H1 (cell line): ENCODE measurements at regions not wholly inside any gene's neighbourhood (a gene's known extent, or its start where the extent isn't known, plus 50 kb on each side); places are given as distances from the start of the nearest gene placed in this dataset.

Source experiments
- BRCA1 ChIP-seq: IDR thresholded peaks from 2 replicates; pipeline ENCODE4 v1.6.1; 2012; ENCODE audit warnings: low read depth, low read length, improper control_type of control experiment
- CTCF ChIP-seq, 3 experiments: IDR thresholded peaks; 1 replicate in 2 of 3; 2 replicates in 1 of 3; pipeline versions ENCODE4 v1.5.1 to v1.6.1; 2011; ENCODE audit warnings: low read length in 3 of 3, mild to moderate bottlenecking in 3 of 3, inconsistent platforms in 2 of 3, low read depth in 1 of 3, moderate library complexity in 1 of 3; ENCODE audit not compliant: insufficient read depth in 1 of 3; ENCODE audit errors: control extremely low read depth in 1 of 3
- EP300 ChIP-seq, 2 experiments: IDR thresholded peaks; 1 replicate in 1 of 2; 2 replicates in 1 of 2; pipeline ENCODE4 v1.6.1; 2011 to 2012; ENCODE audit warnings: low read depth in 2 of 2, low read length in 2 of 2, mild to moderate bottlenecking in 2 of 2, borderline replicate concordance in 1 of 2, inconsistent platforms in 1 of 2, moderate library complexity in 1 of 2
- HDAC2 ChIP-seq, 2 experiments: fragments of 300-600 bp in 1 of 2; sonication (generic) in 1 of 2; IDR thresholded peaks; 2 replicates each; pipeline ENCODE4 v1.6.1; 2011 to 2012; ENCODE audit warnings: low read depth in 2 of 2, low read length in 2 of 2, mild to moderate bottlenecking in 2 of 2, moderate library complexity in 2 of 2, borderline replicate concordance in 1 of 2, inconsistent platforms in 1 of 2
- KDM1A ChIP-seq: fragments of 200-600, 300-600 bp; sonication (generic); IDR thresholded peaks from 2 replicates; pipeline ENCODE4 v1.7.1; 2016; ENCODE audit warnings: mild to moderate bottlenecking, low read length, borderline replicate concordance
- POLR2A ChIP-seq, 2 experiments: IDR thresholded peaks; 1 replicate in 1 of 2; 2 replicates in 1 of 2; pipeline ENCODE4 v1.6.1; 2011; ENCODE audit warnings: low read depth in 2 of 2, low read length in 2 of 2, mild to moderate bottlenecking in 2 of 2; ENCODE audit errors: control extremely low read depth in 1 of 2
- ZNF274 ChIP-seq: IDR thresholded peaks from 2 replicates; pipeline ENCODE4 v1.7.0; 2012; ENCODE audit warnings: low read length, borderline replicate concordance; ENCODE audit errors: extremely low read depth

GRCh38 chr10:89147256-89147655, 59.9 kb downstream of the CH25H start:
- TF ChIP-seq EP300 (IDR thresholded peaks at IDR 0.05; ENCODE audit: borderline replicate concordance in 1 of 2, low read depth in 2 of 2, low read length in 2 of 2) (no peak), HDAC2 (IDR thresholded peaks at IDR 0.05; ENCODE audit: borderline replicate concordance in 1 of 2, low read depth in 2 of 2, low read length in 2 of 2) (no peak), POLR2A (IDR thresholded peaks at IDR 0.05; ENCODE audit: control extremely low read depth in 1 of 2, low read depth in 2 of 2, low read length in 2 of 2) (no peak), CTCF (IDR thresholded peaks at IDR 0.05; ENCODE audit: control extremely low read depth in 1 of 3, insufficient read depth in 1 of 3, low read depth in 1 of 3, low read length in 3 of 3) (no peak), BRCA1 (no peak), KDM1A (no peak), ZNF274 (no peak)
